ENCODE measurements at regions not wholly inside any gene's neighbourhood (a gene's known extent, or its start where the extent isn't known, plus 50 kb on each side); places are given as distances from the start of the nearest gene placed in this dataset.

- TF ChIP-seq CTCF (conservative IDR thresholded peaks at IDR 0.05 in 1 of 2, IDR thresholded peaks at IDR 0.05 in 1 of 2; ENCODE audit: low read depth in 1 of 2, low read length in 2 of 2) (no peak), EZH2 (IDR thresholded peaks at IDR 0.05; ENCODE audit: low read length, missing control alignments) (no peak)
Measured at GRCh38 chr1:112264010-112264409, 132.0 kb upstream of the CTTNBP2NL start.

All from fibroblast of lung (primary cell).